ENCODE measurements at regions not wholly inside any gene's neighbourhood (a gene's known extent, or its start where the extent isn't known, plus 50 kb on each side); places are given as distances from the start of the nearest gene placed in this dataset.

DNA sequence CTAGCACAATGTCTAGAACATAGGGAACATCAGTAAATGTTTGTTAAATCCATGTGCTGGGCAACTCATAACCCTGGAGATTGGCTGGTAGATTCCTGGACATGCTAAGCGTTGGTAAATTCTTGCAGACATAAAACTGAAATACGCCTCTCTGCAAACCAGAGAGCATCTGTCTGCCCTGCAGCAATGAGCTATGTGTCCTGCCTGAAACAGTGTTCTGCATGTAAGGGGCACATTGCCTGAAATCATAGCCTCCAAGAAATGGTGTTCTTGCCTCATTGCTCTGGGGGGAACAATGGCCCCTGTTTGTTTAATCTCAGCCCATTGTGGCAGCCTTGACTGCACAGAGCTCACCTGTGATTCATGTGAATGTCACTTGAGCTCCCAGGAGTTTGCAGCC lies 113.5 kb upstream of the CCL2 start:
- Mint-ChIP-seq H3K27ac (no peak overlapping the region), H3K36me3 (ENCODE audit: low read depth) (no peaks in the 10 kb centered on the region), H3K4me1 (ENCODE audit: low read depth) (no peaks in the 10 kb centered on the region), H3K9me3 (peaks cover 23% of the 10 kb centered on the region), H3K27me3 (ENCODE audit: insufficient read depth) (no peaks in the 10 kb centered on the region; the same call in none of the 2 replicates), H3K4me3 (no peak overlapping the region)
- no peak for DNase-seq
- TF ChIP-seq, protein P1, sequence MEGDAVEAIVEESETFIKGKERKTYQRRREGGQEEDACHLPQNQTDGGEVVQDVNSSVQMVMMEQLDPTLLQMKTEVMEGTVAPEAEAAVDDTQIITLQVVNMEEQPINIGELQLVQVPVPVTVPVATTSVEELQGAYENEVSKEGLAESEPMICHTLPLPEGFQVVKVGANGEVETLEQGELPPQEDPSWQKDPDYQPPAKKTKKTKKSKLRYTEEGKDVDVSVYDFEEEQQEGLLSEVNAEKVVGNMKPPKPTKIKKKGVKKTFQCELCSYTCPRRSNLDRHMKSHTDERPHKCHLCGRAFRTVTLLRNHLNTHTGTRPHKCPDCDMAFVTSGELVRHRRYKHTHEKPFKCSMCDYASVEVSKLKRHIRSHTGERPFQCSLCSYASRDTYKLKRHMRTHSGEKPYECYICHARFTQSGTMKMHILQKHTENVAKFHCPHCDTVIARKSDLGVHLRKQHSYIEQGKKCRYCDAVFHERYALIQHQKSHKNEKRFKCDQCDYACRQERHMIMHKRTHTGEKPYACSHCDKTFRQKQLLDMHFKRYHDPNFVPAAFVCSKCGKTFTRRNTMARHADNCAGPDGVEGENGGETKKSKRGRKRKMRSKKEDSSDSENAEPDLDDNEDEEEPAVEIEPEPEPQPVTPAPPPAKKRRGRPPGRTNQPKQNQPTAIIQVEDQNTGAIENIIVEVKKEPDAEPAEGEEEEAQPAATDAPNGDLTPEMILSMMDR (IDR thresholded peaks at IDR 0.05), result no peak

- TF ChIP-seq, protein P1 (IDR thresholded peaks at IDR 0.05), result no peak
- no peak for DNase-seq
- Mint-ChIP-seq H3K4me3 (no peak overlapping the region), H3K36me3 (ENCODE audit: low read depth) (no peaks in the 10 kb centered on the region), H3K4me1 (ENCODE audit: low read depth) (no peaks in the 10 kb centered on the region), H3K9me3 (peaks cover 25% of the 10 kb centered on the region), H3K27ac (no peak overlapping the region), H3K27me3 (ENCODE audit: insufficient read depth) (no peaks in the 10 kb centered on the region; the same call in none of the 2 replicates)
These were observed 111.7 kb upstream of the CCL2 start for GRCh38 chr17:34143430-34143829.

DNA sequence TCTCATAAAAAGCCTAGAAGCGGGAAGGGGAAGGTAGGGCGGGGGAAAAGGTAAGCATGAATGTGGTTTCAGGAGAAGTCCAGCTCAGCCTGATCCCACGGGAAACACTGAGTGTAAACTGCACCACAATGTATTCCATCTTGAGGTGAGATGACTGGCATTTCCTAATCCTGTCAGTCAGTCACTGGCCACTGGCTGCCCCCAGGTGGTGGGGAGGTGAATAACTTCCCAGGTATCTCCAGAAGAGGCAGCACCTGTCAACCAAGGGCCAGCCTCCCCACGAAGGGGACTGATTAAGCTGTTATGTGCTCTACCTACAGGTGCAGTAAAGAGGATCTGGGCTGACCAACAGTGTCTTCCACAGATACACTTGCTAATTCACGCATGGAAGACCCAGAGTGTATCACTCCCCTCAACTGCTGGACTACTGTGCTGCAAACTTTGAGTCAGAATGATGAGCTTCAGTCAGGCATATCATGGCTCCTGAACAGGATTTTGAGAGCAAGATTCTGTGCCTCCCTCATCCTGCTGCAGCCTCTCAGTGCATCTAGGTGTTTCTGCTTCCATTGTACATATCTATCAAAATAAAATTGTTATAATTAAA lies 108.5 kb upstream of the CCL2 start:
- TF ChIP-seq, protein P1 (IDR thresholded peaks at IDR 0.05), result peak; percentile 22; the same call in 1 of the 2 replicates
- Mint-ChIP-seq H3K27me3 (ENCODE audit: insufficient read depth) (no peaks in the 10 kb centered on the region; the same call in none of the 2 replicates), H3K27ac (no peak overlapping the region), H3K4me1 (ENCODE audit: low read depth) (no peaks in the 10 kb centered on the region), H3K9me3 (peaks cover 14% of the 10 kb centered on the region; the same call in 1 of the 2 replicates), H3K4me3 (no peak overlapping the region), H3K36me3 (ENCODE audit: low read depth) (no peaks in the 10 kb centered on the region)
- no peak for DNase-seq

GRCh38 chr17:34151102-34151501 lies 104.0 kb upstream of the CCL2 start:
- H3K9me3 Mint-ChIP-seq, result peaks cover 19% of the 10 kb centered on the region; the same call in 1 of the 2 replicates
- peaks cover 16% of the 10 kb centered on the region for H3K27me3 Mint-ChIP-seq (ENCODE audit: insufficient read depth)
- no peaks in the 10 kb centered on the region for H3K36me3 Mint-ChIP-seq (ENCODE audit: low read depth)
- no peaks in the 10 kb centered on the region for H3K4me1 Mint-ChIP-seq (ENCODE audit: low read depth)
- no peak overlapping the region for H3K4me3 Mint-ChIP-seq
- no peak overlapping the region for H3K27ac Mint-ChIP-seq
- DNase-seq, result peak; percentile 3
- TF ChIP-seq, protein P1 (IDR thresholded peaks at IDR 0.05), result no peak

DNA sequence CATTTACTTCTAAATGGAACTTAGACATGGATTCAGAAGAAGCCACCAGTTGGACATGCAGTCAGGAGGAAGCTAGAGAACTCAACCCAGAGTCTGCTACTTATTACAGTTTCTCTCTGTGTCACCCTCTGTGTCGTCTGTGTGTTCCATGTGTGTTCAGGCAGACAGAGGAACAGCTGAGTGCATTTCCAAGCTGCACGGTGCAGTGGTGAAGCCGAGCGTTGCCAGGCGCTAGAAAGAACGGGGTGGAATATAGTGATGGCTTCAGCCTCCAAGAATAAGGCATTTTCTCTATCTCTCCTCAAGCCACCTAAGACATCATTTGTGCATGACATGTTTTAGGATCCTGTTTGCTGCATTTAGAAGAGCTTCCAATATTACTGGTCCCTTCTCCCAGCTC lies 101.1 kb upstream of the CCL2 start:
- Mint-ChIP-seq H3K27me3 (ENCODE audit: insufficient read depth) (peaks cover 24% of the 10 kb centered on the region), H3K4me1 (ENCODE audit: low read depth) (no peaks in the 10 kb centered on the region), H3K36me3 (ENCODE audit: low read depth) (peaks cover 4% of the 10 kb centered on the region; the same call in 1 of the 2 replicates), H3K27ac (no peak overlapping the region), H3K4me3 (no peak overlapping the region), H3K9me3 (peaks cover 10% of the 10 kb centered on the region; the same call in 1 of the 2 replicates)
- TF ChIP-seq, protein P1 (IDR thresholded peaks at IDR 0.05), result no peak
- no peak for DNase-seq
